H1 (cell line): ENCODE measurements at regions not wholly inside any gene's neighbourhood (a gene's known extent, or its start where the extent isn't known, plus 50 kb on each side); places are given as distances from the start of the nearest gene placed in this dataset.

ENCODE experiments used
- SP4 ChIP-seq: IDR thresholded peaks from 2 replicates; pipeline ENCODE4 v1.6.1; 2012; ENCODE audit warnings: low read length, inconsistent platforms

- no peak for TF ChIP-seq SP4
Observed at GRCh38 chr22:48606684-48607307, 1220.9 kb downstream of the BRD1 start (continued).
